Keratinocyte (primary cell): ENCODE measurements at regions not wholly inside any gene's neighbourhood (a gene's known extent, or its start where the extent isn't known, plus 50 kb on each side); places are given as distances from the start of the nearest gene placed in this dataset.

Source experiments
- CTCF ChIP-seq, 3 experiments: IDR thresholded peaks in 1 of 3; conservative IDR thresholded peaks in 1 of 3; optimal IDR thresholded peaks in 1 of 3; 2 replicates in 2 of 3; 3 replicates in 1 of 3; pipeline versions ENCODE3 to v1.5.1; 2011; ENCODE audit warnings: low read length in 3 of 3, mild to moderate bottlenecking in 3 of 3, moderate library complexity in 2 of 3, control low read depth in 1 of 3, inconsistent platforms in 1 of 3; ENCODE audit not compliant: insufficient read depth in 2 of 3; ENCODE audit errors: extremely low read depth in 1 of 3
- EZH2 ChIP-seq: IDR thresholded peaks from one replicate; pipeline ENCODE4 v1.6.1; 2012; ENCODE audit warnings: inconsistent platforms, mild to moderate bottlenecking, low read length, moderate library complexity

- no peak for TF ChIP-seq CTCF (optimal IDR thresholded peaks at IDR 0.05 in 1 of 3, IDR thresholded peaks at IDR 0.05 in 1 of 3, conservative IDR thresholded peaks at IDR 0.05 in 1 of 3; ENCODE audit: extremely low read depth in 1 of 3, insufficient read depth in 2 of 3, low read length in 3 of 3)
- no peak for TF ChIP-seq EZH2
Observed at GRCh38 chr5:141783947-141784296, 94.3 kb downstream of the PCDH1 start.
